Keratinocyte (primary cell): ENCODE measurements at regions not wholly inside any gene's neighbourhood (a gene's known extent, or its start where the extent isn't known, plus 50 kb on each side); places are given as distances from the start of the nearest gene placed in this dataset.

ENCODE experiments used
- DNase-seq: peaks from one replicate; pipeline ENCODE4 v3.0.0-alpha.2; 2011; ENCODE audit warnings: low read depth, missing footprints, low spot score
- FAIRE-seq: peaks from 2 replicates; lab custom pipeline; 2011; peaks lifted over from hg19 to GRCh38; lab: Jason Lieb, UNC
- H2AFZ ChIP-seq: 2 replicates; pipeline ENCODE4 v1.6.0; 2012; ENCODE audit warnings: low read length, control low read depth, inconsistent platforms; ENCODE audit not compliant: control insufficient read depth
- H3K27ac ChIP-seq: 2 replicates; pipeline ENCODE4 v1.5.1; 2011; ENCODE audit warnings: low read length; ENCODE audit not compliant: control insufficient read depth, insufficient read depth
- H3K27me3 ChIP-seq: 3 replicates; pipeline ENCODE4 v1.6.0; 2011; ENCODE audit warnings: low read length; ENCODE audit not compliant: control insufficient read depth, insufficient read depth; ENCODE audit errors: extremely low read depth
- H3K36me3 ChIP-seq, 2 experiments: 2 replicates in 1 of 2; 3 replicates in 1 of 2; pipeline ENCODE4 v1.5.1; 2011; ENCODE audit warnings: low read length in 2 of 2, mild to moderate bottlenecking in 1 of 2; ENCODE audit not compliant: control insufficient read depth in 2 of 2, insufficient read depth in 2 of 2; ENCODE audit errors: extremely low read depth in 1 of 2
- H3K4me1 ChIP-seq: 3 replicates; pipeline ENCODE4 v1.5.1; 2011; ENCODE audit warnings: low read length; ENCODE audit not compliant: control insufficient read depth, insufficient read depth; ENCODE audit errors: extremely low read depth
- H3K4me2 ChIP-seq: 3 replicates; pipeline ENCODE4 v1.6.0; 2011; ENCODE audit warnings: low read depth, low read length; ENCODE audit not compliant: control insufficient read depth, insufficient read depth; ENCODE audit errors: extremely low read depth
- H3K4me3 ChIP-seq, 3 experiments: fragments of 200-600 bp in 1 of 3; sonication (generic) in 1 of 3; 2 replicates in 2 of 3; 3 replicates in 1 of 3; pipeline ENCODE4 v1.5.1; 2011 to 2016; ENCODE audit warnings: low read length in 3 of 3, mild to moderate bottlenecking in 3 of 3, control low read depth in 2 of 3, inconsistent platforms in 1 of 3, low read depth in 1 of 3, mixed read lengths in 1 of 3, mixed run types in 1 of 3, moderate library complexity in 1 of 3; ENCODE audit not compliant: control insufficient read depth in 2 of 3, insufficient read depth in 2 of 3; ENCODE audit errors: extremely low read depth in 1 of 3
- H3K79me2 ChIP-seq: 2 replicates; pipeline ENCODE4 v1.6.0; 2012; ENCODE audit warnings: low read length; ENCODE audit not compliant: control insufficient read depth, insufficient read depth
- H3K9ac ChIP-seq: 3 replicates; pipeline ENCODE4 v1.6.0; 2011; ENCODE audit warnings: low read length; ENCODE audit not compliant: control insufficient read depth, insufficient read depth; ENCODE audit errors: extremely low read depth
- H3K9me1 ChIP-seq: 3 replicates; pipeline ENCODE4 v1.6.0; 2011; ENCODE audit warnings: low read length; ENCODE audit not compliant: control insufficient read depth, insufficient read depth; ENCODE audit errors: extremely low read depth
- H3K9me3 ChIP-seq: 2 replicates; pipeline ENCODE4 v1.5.1; 2012; ENCODE audit warnings: low read depth, low read length; ENCODE audit not compliant: control insufficient read depth
- H4K20me1 ChIP-seq: 3 replicates; pipeline ENCODE4 v1.6.0; 2011; ENCODE audit warnings: low read length; ENCODE audit not compliant: control insufficient read depth, insufficient read depth; ENCODE audit errors: extremely low read depth
- EZH2 ChIP-seq: IDR thresholded peaks from one replicate; pipeline ENCODE4 v1.6.1; 2012; ENCODE audit warnings: inconsistent platforms, mild to moderate bottlenecking, low read length, moderate library complexity
- dilution Hi-C: fragments of 300-500 bp; cut with MboI; formaldehyde crosslinking; loops from one replicate; pipeline ENCODE4 v1.7.0; 2020; ENCODE audit warnings: low sequenced_read_pairs; ENCODE audit not compliant: extremely low pct_ligation_motif_present
- TF ChIP-seq, protein P1 (sequence below), 3 experiments: IDR thresholded peaks in 1 of 3; conservative IDR thresholded peaks in 1 of 3; optimal IDR thresholded peaks in 1 of 3; 2 replicates in 2 of 3; 3 replicates in 1 of 3; pipeline versions ENCODE3 to v1.5.1; 2011; ENCODE audit warnings: low read length in 3 of 3, mild to moderate bottlenecking in 3 of 3, moderate library complexity in 2 of 3, control low read depth in 1 of 3, inconsistent platforms in 1 of 3; ENCODE audit not compliant: insufficient read depth in 2 of 3; ENCODE audit errors: extremely low read depth in 1 of 3

DNA sequence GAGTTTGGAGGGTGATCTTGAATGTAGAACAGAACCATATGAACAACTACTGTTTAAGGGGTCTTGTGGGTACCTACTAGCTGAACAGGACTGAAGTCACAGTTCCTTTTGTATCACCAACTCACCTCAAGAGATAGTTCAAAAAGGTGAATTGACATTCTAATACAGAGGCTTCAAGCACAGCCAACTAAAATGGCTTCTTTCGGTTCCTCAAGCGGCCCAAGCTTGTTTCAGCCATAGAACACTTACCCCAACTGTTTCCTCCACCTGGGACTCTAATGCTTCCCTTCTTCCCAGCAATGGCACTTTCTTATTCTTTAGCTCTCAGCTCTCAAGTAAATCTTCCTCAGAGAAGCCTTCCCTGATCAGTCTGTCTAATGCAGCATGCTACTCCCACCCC is 277.5 kb upstream of the GK2 start:
- Histone ChIP-seq H3K27ac (no peak overlapping the region), H4K20me1 (no peaks in the 10 kb centered on the region), H3K4me1 (no peaks in the 10 kb centered on the region), H3K27me3 (no peaks in the 10 kb centered on the region), H3K4me3 (no peak overlapping the region), H3K9me3 (no peaks in the 10 kb centered on the region), H3K9ac (no peak overlapping the region), H3K9me1 (no peaks in the 10 kb centered on the region), H3K4me2 (no peak overlapping the region), H2AFZ (no peak overlapping the region), H3K36me3 (no peaks in the 10 kb centered on the region), H3K79me2 (no peaks in the 10 kb centered on the region)
- no peak for TF ChIP-seq EZH2
- TF ChIP-seq, protein P1, sequence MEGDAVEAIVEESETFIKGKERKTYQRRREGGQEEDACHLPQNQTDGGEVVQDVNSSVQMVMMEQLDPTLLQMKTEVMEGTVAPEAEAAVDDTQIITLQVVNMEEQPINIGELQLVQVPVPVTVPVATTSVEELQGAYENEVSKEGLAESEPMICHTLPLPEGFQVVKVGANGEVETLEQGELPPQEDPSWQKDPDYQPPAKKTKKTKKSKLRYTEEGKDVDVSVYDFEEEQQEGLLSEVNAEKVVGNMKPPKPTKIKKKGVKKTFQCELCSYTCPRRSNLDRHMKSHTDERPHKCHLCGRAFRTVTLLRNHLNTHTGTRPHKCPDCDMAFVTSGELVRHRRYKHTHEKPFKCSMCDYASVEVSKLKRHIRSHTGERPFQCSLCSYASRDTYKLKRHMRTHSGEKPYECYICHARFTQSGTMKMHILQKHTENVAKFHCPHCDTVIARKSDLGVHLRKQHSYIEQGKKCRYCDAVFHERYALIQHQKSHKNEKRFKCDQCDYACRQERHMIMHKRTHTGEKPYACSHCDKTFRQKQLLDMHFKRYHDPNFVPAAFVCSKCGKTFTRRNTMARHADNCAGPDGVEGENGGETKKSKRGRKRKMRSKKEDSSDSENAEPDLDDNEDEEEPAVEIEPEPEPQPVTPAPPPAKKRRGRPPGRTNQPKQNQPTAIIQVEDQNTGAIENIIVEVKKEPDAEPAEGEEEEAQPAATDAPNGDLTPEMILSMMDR (optimal IDR thresholded peaks at IDR 0.05 in 1 of 3, IDR thresholded peaks at IDR 0.05 in 1 of 3, conservative IDR thresholded peaks at IDR 0.05 in 1 of 3; ENCODE audit: extremely low read depth in 1 of 3, insufficient read depth in 2 of 3, low read length in 3 of 3), result no peak
- FAIRE-seq, result no peak
- dilution Hi-C loops, result no loop called here
- DNase-seq, result no peak

- H3K4me3 ChIP-seq, result no peak overlapping the region
- H3K27ac ChIP-seq, result no peak overlapping the region
- H3K9me1 ChIP-seq, result no peaks in the 10 kb centered on the region
- no peak overlapping the region for H3K9ac ChIP-seq
- no peaks in the 10 kb centered on the region for H3K9me3 ChIP-seq
- dilution Hi-C loops, result no loop called here
- H3K36me3 ChIP-seq, result no peaks in the 10 kb centered on the region
- no peaks in the 10 kb centered on the region for H3K4me1 ChIP-seq
- no peak for DNase-seq
- no peak for FAIRE-seq
- no peaks in the 10 kb centered on the region for H3K79me2 ChIP-seq
- H3K4me2 ChIP-seq, result no peak overlapping the region
- H3K27me3 ChIP-seq, result no peaks in the 10 kb centered on the region
- TF ChIP-seq, protein P1 (optimal IDR thresholded peaks at IDR 0.05 in 1 of 3, IDR thresholded peaks at IDR 0.05 in 1 of 3, conservative IDR thresholded peaks at IDR 0.05 in 1 of 3; ENCODE audit: extremely low read depth in 1 of 3, insufficient read depth in 2 of 3, low read length in 3 of 3), result no peak
- no peak for TF ChIP-seq EZH2
- no peaks in the 10 kb centered on the region for H4K20me1 ChIP-seq
- no peak overlapping the region for H2AFZ ChIP-seq
Measured at GRCh38 chr4:79684516-79684915, 276.5 kb upstream of the GK2 start.
